LNCaP clone FGC (cell line): ENCODE measurements at regions not wholly inside any gene's neighbourhood (a gene's known extent, or its start where the extent isn't known, plus 50 kb on each side); places are given as distances from the start of the nearest gene placed in this dataset.

Experiments
- DNase-seq: peaks from one replicate; pipeline ENCODE4 v3.0.0-alpha.2; 2011; ENCODE audit warnings: low read depth
- H3K4me3 ChIP-seq: 2 replicates; pipeline ENCODE4 v1.5.1; 2011; ENCODE audit warnings: mild to moderate bottlenecking, low read depth, low read length, control low read depth
- CTCF ChIP-seq: IDR thresholded peaks from 2 replicates; pipeline ENCODE4 v1.5.1; 2012; ENCODE audit warnings: mild to moderate bottlenecking; ENCODE audit not compliant: control insufficient read depth, insufficient read depth; ENCODE audit errors: extremely low read depth

- no peak for DNase-seq
- H3K4me3 ChIP-seq, result no peak overlapping the region
- TF ChIP-seq CTCF, result no peak
Measured at GRCh38 chr10:4099202-4099601, 314.2 kb upstream of the KLF6 start.

DNA sequence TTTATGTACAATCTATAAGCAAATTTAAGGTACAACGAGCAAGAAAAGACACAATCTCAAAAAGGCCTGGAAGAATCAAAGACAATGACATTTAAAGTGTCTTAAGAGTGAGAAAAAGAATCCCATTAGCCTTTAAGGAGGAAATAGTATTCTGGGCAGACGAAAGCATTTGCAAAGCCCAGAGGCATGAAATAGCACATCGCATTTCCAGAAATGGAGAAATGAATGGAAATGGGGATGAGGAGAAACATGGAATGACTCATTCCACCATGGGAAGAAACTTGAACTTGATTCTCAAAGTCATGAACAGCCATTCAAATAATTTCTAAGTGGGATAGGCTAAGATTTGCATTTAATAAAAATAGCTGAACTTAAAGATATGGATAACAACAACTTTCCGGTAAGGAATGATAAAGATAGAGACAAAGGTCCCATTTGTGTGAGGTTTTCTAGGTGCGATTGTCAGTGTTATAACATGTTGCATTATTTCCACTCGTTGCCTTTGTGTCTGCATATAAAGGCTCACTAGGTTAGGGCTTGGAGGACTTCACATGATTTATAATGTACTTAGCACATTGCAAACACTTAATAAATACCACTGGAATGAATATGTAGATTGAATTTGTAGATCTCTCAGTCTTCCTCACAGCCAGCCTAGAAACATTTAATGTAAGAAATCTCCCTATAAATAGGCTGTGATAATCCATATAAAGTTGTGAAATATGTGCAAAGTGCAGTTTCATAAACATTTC, 310.3 kb upstream of the KLF6 start:
- TF ChIP-seq CTCF, result no peak
- DNase-seq, result no peak
- H3K4me3 ChIP-seq, result no peak overlapping the region

GRCh38 chr10:4094751-4095150, 309.7 kb upstream of the KLF6 start:
- no peak for DNase-seq
- no peak for TF ChIP-seq CTCF
- no peak overlapping the region for H3K4me3 ChIP-seq

- no peak overlapping the region for H3K4me3 ChIP-seq
- TF ChIP-seq CTCF, result no peak
- DNase-seq, result no peak
Measured at GRCh38 chr10:4093438-4093837, 308.4 kb upstream of the KLF6 start.

DNA sequence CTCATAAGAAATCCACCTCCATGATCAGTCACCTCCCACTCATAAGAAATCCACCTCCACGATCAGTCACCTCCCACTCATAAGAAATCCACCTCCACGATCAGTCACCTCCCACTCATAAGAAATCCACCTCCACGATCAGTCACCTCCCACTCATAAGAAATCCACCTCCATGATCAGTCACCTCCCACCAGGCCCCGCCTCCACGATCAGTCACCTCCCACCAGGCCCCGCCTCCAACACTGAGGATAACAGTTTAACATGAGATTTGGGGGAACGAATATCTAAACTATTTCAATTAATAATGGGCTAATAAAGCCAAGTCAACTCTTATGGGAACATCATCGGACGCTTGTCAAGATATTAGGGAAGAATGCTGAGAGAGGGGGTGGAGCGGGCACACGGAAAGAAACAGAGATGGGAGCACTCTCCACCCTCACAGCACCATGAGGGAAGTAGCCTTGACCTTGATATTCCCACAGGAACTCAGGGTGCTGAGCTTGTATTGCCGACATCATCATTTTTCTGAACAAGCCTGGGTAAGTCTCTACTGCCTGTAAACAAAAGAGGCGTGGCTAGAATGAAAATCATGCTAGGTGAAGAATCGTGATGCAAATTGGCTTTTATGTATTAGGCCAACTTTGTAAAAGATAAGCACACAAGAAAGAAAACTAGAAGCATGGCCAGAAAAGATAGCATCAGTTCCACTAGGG, 303.5 kb upstream of the KLF6 start:
- TF ChIP-seq CTCF, result no peak
- DNase-seq, result no peak
- no peak overlapping the region for H3K4me3 ChIP-seq

GRCh38 chr10:4086131-4086898, 301.3 kb upstream of the KLF6 start:
- H3K4me3 ChIP-seq, result no peak overlapping the region
- TF ChIP-seq CTCF, result no peak
- no peak for DNase-seq
